IMR-90 (cell line): ENCODE measurements at regions not wholly inside any gene's neighbourhood (a gene's known extent, or its start where the extent isn't known, plus 50 kb on each side); places are given as distances from the start of the nearest gene placed in this dataset.

ENCODE experiments used
- ATAC-seq: fragments of 200-7000 bp; cut with Tn5 transposase; 2 replicates; pipeline ENCODE4 v1.9.1; 2020; ENCODE audit warnings: low read depth, mild to moderate bottlenecking, moderate library complexity
- BruUV-seq: library from RNA; stranded (reverse); fragments of 400-500 nt; replicated peaks from 2 replicates; lab custom pipeline; 2021; lab: Mats Ljungman, UMichigan
- CTCF ChIA-PET: fragments of 300-600 bp; formaldehyde crosslinking; extraction: SDS; loops from one replicate; lab custom pipeline; 2021; ENCODE audit warnings: antibody characterized with exemption; lab: Yijun Ruan, JAX
- POLR2A ChIA-PET: fragments of 300-600 bp; sonication (Branson Sonifier 250); formaldehyde crosslinking; loops from one replicate; lab custom pipeline; 2022; ENCODE audit warnings: antibody characterized with exemption; ENCODE audit not compliant: unreplicated experiment; lab: Charles Lee
- DNase-seq: peaks from one replicate; pipeline ENCODE4 v3.0.0; 2013
- H2AFZ ChIP-seq: replicated peaks from 2 replicates; pipeline ENCODE3; 2013; ENCODE audit warnings: low read length, mild to moderate bottlenecking; ENCODE audit not compliant: poor library complexity
- H2AK5ac ChIP-seq: 2 replicates; pipeline ENCODE4 v1.6.1; 2013; ENCODE audit warnings: low read depth, low read length, inconsistent platforms
- H2AK9ac ChIP-seq: replicated peaks from 2 replicates; pipeline ENCODE3; 2013; ENCODE audit warnings: mild to moderate bottlenecking, low read depth, low read length, moderate library complexity; ENCODE audit not compliant: poor library complexity
- H2BK120ac ChIP-seq: 2 replicates; pipeline ENCODE4 v1.6.1; 2013; ENCODE audit warnings: low read depth, low read length, inconsistent platforms
- H2BK15ac ChIP-seq: 3 replicates; pipeline ENCODE4 v1.6.1; 2013; ENCODE audit warnings: low read depth, low read length, inconsistent platforms
- H2BK20ac ChIP-seq: 2 replicates; pipeline ENCODE4 v1.6.1; 2013; ENCODE audit warnings: low read depth, mild to moderate bottlenecking, inconsistent platforms, low read length, moderate library complexity
- H2BK5ac ChIP-seq: 2 replicates; pipeline ENCODE4 v1.6.1; 2013; ENCODE audit warnings: mild to moderate bottlenecking, low read depth, low read length, inconsistent platforms; ENCODE audit not compliant: poor library complexity, severe bottlenecking
- H3K14ac ChIP-seq: replicated peaks from 2 replicates; pipeline ENCODE4 v1.6.1; 2013; ENCODE audit warnings: low read depth, low read length, inconsistent platforms
- H3K18ac ChIP-seq: 2 replicates; pipeline ENCODE4 v1.6.1; 2013; ENCODE audit warnings: low read depth, low read length, control low read depth
- H3K23ac ChIP-seq: 2 replicates; pipeline ENCODE4 v1.6.1; 2013; ENCODE audit warnings: low read depth, low read length, inconsistent platforms
- H3K27ac ChIP-seq: 2 replicates; pipeline ENCODE4 v1.5.1; 2013; ENCODE audit warnings: mild to moderate bottlenecking, control low read depth, low read length; ENCODE audit not compliant: insufficient read depth
- H3K27me3 ChIP-seq: 2 replicates; pipeline ENCODE4 v1.6.1; 2013; ENCODE audit warnings: low read length; ENCODE audit not compliant: control insufficient read depth, insufficient read depth
- H3K36me3 ChIP-seq: 2 replicates; pipeline ENCODE4 v1.6.1; 2013; ENCODE audit warnings: low read length, mixed read lengths; ENCODE audit not compliant: control insufficient read depth, insufficient read depth
- H3K4ac ChIP-seq: 2 replicates; pipeline ENCODE4 v1.6.1; 2013; ENCODE audit warnings: low read depth, low read length, inconsistent platforms
- H3K4me1 ChIP-seq: 2 replicates; pipeline ENCODE4 v1.6.1; 2013; ENCODE audit warnings: low read length, mixed read lengths; ENCODE audit not compliant: control insufficient read depth, insufficient read depth
- H3K4me2 ChIP-seq: 2 replicates; pipeline ENCODE4 v1.6.1; 2013; ENCODE audit warnings: low read depth, mild to moderate bottlenecking, control low read depth, low read length, moderate library complexity
- H3K4me3 ChIP-seq: 2 replicates; pipeline ENCODE4 v1.5.1; 2013; ENCODE audit warnings: low read depth, mild to moderate bottlenecking, control low read depth, low read length, moderate library complexity; ENCODE audit not compliant: insufficient read depth
- H3K56ac ChIP-seq: 2 replicates; pipeline ENCODE4 v1.6.1; 2013; ENCODE audit warnings: low read length, inconsistent platforms; ENCODE audit not compliant: insufficient read depth; ENCODE audit errors: extremely low read depth
- H3K79me1 ChIP-seq, 2 experiments: 2 replicates each; pipeline ENCODE4 v1.6.1; 2013; ENCODE audit warnings: low read length in 2 of 2, inconsistent platforms in 1 of 2, low read depth in 1 of 2
- H3K9ac ChIP-seq: 2 replicates; pipeline ENCODE4 v1.6.1; 2013; ENCODE audit warnings: low read depth, low read length, control low read depth
- H3K9me1 ChIP-seq: 2 replicates; pipeline ENCODE4 v1.6.1; 2013; ENCODE audit warnings: low read length, inconsistent platforms; ENCODE audit not compliant: insufficient read depth
- H3K9me3 ChIP-seq: 2 replicates; pipeline ENCODE4 v1.6.1; 2013; ENCODE audit warnings: low read length; ENCODE audit not compliant: control insufficient read depth, insufficient read depth
- H4K20me1 ChIP-seq: 2 replicates; pipeline ENCODE4 v1.6.1; 2013; ENCODE audit warnings: low read length, inconsistent platforms; ENCODE audit not compliant: insufficient read depth
- H4K5ac ChIP-seq: 2 replicates; pipeline ENCODE4 v1.6.1; 2013; ENCODE audit warnings: mild to moderate bottlenecking, low read depth, low read length, control low read depth
- H4K8ac ChIP-seq, 2 experiments: 2 replicates each; pipeline ENCODE4 v1.6.1; 2013; ENCODE audit warnings: low read depth in 2 of 2, low read length in 2 of 2, control low read depth in 1 of 2, inconsistent platforms in 1 of 2
- H4K91ac ChIP-seq: 2 replicates; pipeline ENCODE4 v1.6.1; 2013; ENCODE audit warnings: low read depth, low read length, inconsistent platforms; ENCODE audit not compliant: insufficient read depth
- BHLHE40 ChIP-seq: fragments of 150-350 bp; IDR thresholded peaks from 2 replicates; pipeline ENCODE4 v1.6.1; 2016; ENCODE audit warnings: mild to moderate bottlenecking, low read depth, low read length
- CEBPB ChIP-seq: IDR thresholded peaks from 2 replicates; pipeline ENCODE4 v1.6.1; 2012; ENCODE audit warnings: low read depth, low read length, improper control_type of control experiment
- CHD1 ChIP-seq: IDR thresholded peaks from 2 replicates; pipeline ENCODE4 v1.6.1; 2012; ENCODE audit warnings: low read depth, low read length, improper control_type of control experiment
- FOS ChIP-seq: fragments of 150-350 bp; IDR thresholded peaks from 2 replicates; pipeline ENCODE4 v1.6.1; 2016; ENCODE audit warnings: low read depth, low read length
- MAFK ChIP-seq: IDR thresholded peaks from 2 replicates; pipeline ENCODE4 v1.6.1; 2012; ENCODE audit warnings: low read depth, low read length, improper control_type of control experiment
- MAZ ChIP-seq: IDR thresholded peaks from 2 replicates; pipeline ENCODE4 v1.6.1; 2012; ENCODE audit warnings: low read depth, mild to moderate bottlenecking, low read length, improper control_type of control experiment, moderate library complexity, borderline replicate concordance
- MXI1 ChIP-seq: IDR thresholded peaks from 2 replicates; pipeline ENCODE4 v1.6.1; 2012; ENCODE audit warnings: low read depth, mild to moderate bottlenecking, low read length, moderate library complexity, borderline replicate concordance
- NFE2L2 ChIP-seq: fragments of 150-350 bp; IDR thresholded peaks from 2 replicates; pipeline ENCODE4 v1.6.1; 2016; ENCODE audit warnings: low read depth, mild to moderate bottlenecking, low read length
- POLR2A ChIP-seq: IDR thresholded peaks from 2 replicates; pipeline ENCODE4 v1.6.1; 2012; ENCODE audit warnings: mild to moderate bottlenecking, low read depth, low read length
- RAD21 ChIP-seq: IDR thresholded peaks from 2 replicates; pipeline ENCODE4 v1.6.1; 2012; ENCODE audit warnings: low read length, improper control_type of control experiment
- RCOR1 ChIP-seq: IDR thresholded peaks from 2 replicates; pipeline ENCODE4 v1.6.1; 2012; ENCODE audit warnings: mild to moderate bottlenecking, low read length, improper control_type of control experiment; ENCODE audit not compliant: insufficient replicate concordance
- RFX5 ChIP-seq: IDR thresholded peaks from 2 replicates; pipeline ENCODE4 v1.8.0; 2012; ENCODE audit warnings: low read depth, mild to moderate bottlenecking, low read length, moderate library complexity
- SMC3 ChIP-seq: fragments of 150-350 bp; IDR thresholded peaks from 2 replicates; pipeline ENCODE4 v1.6.1; 2016; ENCODE audit warnings: low read depth, mild to moderate bottlenecking, antibody characterized with exemption, low read length, moderate library complexity
- WGBS, 2 experiments: methylation state at CpG; one replicate each; pipeline versions ENCODE4 v1.1.5 to v1.1.7; 2013; ENCODE audit warnings: missing lambda C conversion rate in 2 of 2; ENCODE audit not compliant: insufficient read length in 1 of 2; ENCODE audit errors: extremely low coverage in 2 of 2; 5-methylcytosine and 5-hydroxymethylcytosine counted together
- dilution Hi-C: fragments of 300-500 bp; cut with HindIII; formaldehyde crosslinking; loops from one replicate; pipeline ENCODE4 v1.14.3; 2018; ENCODE audit warnings: low sequenced_read_pairs; ENCODE audit not compliant: unreplicated experiment
- in situ Hi-C: fragments of 300-500 bp; cut with MboI; formaldehyde crosslinking; loops from 3 replicates; pipeline ENCODE4 v1.14.3; 2019; ENCODE audit warnings: low sequenced_read_pairs, inconsistent platforms, mixed read lengths
- intact Hi-C: fragments of 100-400 bp; cut with micrococcal nuclease; formaldehyde crosslinking; loops from 2 replicates; pipeline ENCODE4 v1.10.0; 2022
- TF ChIP-seq, protein P1 (sequence below): fragments of 150-350 bp; IDR thresholded peaks from 2 replicates; pipeline ENCODE4 v1.6.1; 2016; ENCODE audit warnings: low read depth, mild to moderate bottlenecking, low read length, moderate library complexity, borderline replicate concordance
- TF ChIP-seq, protein P2 (sequence below): fragments of 150-350 bp; IDR thresholded peaks from 2 replicates; pipeline ENCODE4 v1.6.1; 2017; ENCODE audit warnings: mild to moderate bottlenecking, antibody characterized with exemption, low read length, low read depth
- TF ChIP-seq, protein P3 (sequence below): conservative IDR thresholded peaks from 2 replicates; pipeline ENCODE4 v1.5.1; 2012; ENCODE audit warnings: mild to moderate bottlenecking, low read depth, low read length, improper control_type of control experiment

DNA sequence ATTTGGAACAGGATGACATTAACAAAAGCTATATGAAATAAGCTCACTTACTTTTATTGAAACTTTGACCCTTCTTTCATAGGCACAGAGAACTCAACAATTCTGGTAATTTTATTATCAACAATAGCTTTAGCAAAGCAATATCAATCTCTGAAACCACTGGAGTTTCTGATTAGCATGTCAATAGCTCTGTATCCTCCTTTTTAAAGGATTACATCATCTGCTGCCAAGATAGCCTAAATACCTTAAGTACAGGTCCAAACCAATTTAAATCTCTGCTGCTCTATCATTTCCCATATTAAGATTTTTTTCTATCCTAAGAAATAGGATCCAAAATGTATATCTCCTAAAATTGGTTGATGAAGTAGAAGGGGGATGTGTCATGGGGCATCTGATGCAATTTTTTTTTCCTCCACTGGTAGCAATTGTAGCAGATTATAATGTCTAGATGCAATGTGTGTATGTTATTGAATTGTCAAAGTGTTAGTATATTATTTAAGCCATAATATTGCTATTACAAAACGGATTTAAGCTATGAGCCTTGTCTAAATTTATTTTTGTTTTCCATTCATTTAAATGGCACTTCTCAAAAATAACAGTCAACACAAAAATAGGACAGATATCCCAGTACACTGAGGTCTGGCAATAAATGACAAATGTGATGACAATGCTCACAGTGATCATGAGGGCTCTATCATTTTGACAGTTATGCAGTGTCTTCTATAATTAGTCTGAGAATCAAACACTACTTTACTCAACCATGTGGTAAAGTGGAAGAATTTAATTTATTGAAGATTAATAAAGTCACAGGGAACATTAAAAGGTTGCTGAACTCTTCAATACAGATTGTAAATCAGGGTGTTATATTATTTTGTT, 328.4 kb downstream of the CDH7 start:
- intact Hi-C loops = no loop called here
- POLR2A ChIA-PET = no interaction called here

More for the DNA sequence above, 328.4 kb downstream of the CDH7 start:
- Histone ChIP-seq H3K4me1 (no peaks in the 10 kb centered on the region), H3K27ac (no peak overlapping the region), H3K9me3 (peaks cover 7% of the 10 kb centered on the region; the same call in 1 of the 2 replicates), H2BK5ac (no peak overlapping the region), H4K91ac (no peak overlapping the region), H2AFZ (no peak overlapping the region), H3K36me3 (no peaks in the 10 kb centered on the region), H4K20me1 (no peaks in the 10 kb centered on the region), H3K18ac (no peak overlapping the region), H4K5ac (no peak overlapping the region), H3K9ac (no peak overlapping the region), H3K23ac (no peak overlapping the region), H2BK120ac (no peak overlapping the region), H2AK5ac (no peak overlapping the region), H3K56ac (no peak overlapping the region), H3K27me3 (no peaks in the 10 kb centered on the region), H3K4me3 (no peak overlapping the region), H3K14ac (no peak overlapping the region), H3K4me2 (no peak overlapping the region), H3K79me1 (no peaks in the 10 kb centered on the region), H4K8ac (no peak overlapping the region), H3K9me1 (no peaks in the 10 kb centered on the region), H2BK20ac (no peak overlapping the region), H2BK15ac (no peak overlapping the region), H3K4ac (no peak overlapping the region), H2AK9ac (no peak overlapping the region)
- no TSS peak for BruUV-seq
- DNase-seq (no peak), ATAC-seq (no peak)
- CTCF ChIA-PET = no interaction called here
- dilution Hi-C loops = no loop called here
- no peak for TF ChIP-seq POLR2A
- no peak for TF ChIP-seq RAD21
- TF ChIP-seq BHLHE40 = no peak
- TF ChIP-seq, protein P1, sequence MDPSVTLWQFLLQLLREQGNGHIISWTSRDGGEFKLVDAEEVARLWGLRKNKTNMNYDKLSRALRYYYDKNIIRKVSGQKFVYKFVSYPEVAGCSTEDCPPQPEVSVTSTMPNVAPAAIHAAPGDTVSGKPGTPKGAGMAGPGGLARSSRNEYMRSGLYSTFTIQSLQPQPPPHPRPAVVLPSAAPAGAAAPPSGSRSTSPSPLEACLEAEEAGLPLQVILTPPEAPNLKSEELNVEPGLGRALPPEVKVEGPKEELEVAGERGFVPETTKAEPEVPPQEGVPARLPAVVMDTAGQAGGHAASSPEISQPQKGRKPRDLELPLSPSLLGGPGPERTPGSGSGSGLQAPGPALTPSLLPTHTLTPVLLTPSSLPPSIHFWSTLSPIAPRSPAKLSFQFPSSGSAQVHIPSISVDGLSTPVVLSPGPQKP = no peak
- TF ChIP-seq CHD1 = no peak
- no peak for TF ChIP-seq RCOR1
- TF ChIP-seq MAZ = no peak
- TF ChIP-seq, protein P2, sequence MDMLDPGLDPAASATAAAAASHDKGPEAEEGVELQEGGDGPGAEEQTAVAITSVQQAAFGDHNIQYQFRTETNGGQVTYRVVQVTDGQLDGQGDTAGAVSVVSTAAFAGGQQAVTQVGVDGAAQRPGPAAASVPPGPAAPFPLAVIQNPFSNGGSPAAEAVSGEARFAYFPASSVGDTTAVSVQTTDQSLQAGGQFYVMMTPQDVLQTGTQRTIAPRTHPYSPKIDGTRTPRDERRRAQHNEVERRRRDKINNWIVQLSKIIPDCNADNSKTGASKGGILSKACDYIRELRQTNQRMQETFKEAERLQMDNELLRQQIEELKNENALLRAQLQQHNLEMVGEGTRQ = no peak
- no peak for TF ChIP-seq MAFK
- no peak for TF ChIP-seq RFX5
- TF ChIP-seq MXI1 = no peak
- no peak for TF ChIP-seq NFE2L2
- TF ChIP-seq, protein P3, sequence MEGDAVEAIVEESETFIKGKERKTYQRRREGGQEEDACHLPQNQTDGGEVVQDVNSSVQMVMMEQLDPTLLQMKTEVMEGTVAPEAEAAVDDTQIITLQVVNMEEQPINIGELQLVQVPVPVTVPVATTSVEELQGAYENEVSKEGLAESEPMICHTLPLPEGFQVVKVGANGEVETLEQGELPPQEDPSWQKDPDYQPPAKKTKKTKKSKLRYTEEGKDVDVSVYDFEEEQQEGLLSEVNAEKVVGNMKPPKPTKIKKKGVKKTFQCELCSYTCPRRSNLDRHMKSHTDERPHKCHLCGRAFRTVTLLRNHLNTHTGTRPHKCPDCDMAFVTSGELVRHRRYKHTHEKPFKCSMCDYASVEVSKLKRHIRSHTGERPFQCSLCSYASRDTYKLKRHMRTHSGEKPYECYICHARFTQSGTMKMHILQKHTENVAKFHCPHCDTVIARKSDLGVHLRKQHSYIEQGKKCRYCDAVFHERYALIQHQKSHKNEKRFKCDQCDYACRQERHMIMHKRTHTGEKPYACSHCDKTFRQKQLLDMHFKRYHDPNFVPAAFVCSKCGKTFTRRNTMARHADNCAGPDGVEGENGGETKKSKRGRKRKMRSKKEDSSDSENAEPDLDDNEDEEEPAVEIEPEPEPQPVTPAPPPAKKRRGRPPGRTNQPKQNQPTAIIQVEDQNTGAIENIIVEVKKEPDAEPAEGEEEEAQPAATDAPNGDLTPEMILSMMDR = no peak
- no peak for TF ChIP-seq SMC3
- no peak for TF ChIP-seq CEBPB
- no peak for TF ChIP-seq FOS
- in situ Hi-C loops = no loop called here
- WGBS, 2 experiments = no CpG with 5 or more reads among the region's 1 CpG
